Adrenal gland (tissue), 9 donors: ENCODE measurements at regions not wholly inside any gene's neighbourhood (a gene's known extent, or its start where the extent isn't known, plus 50 kb on each side); places are given as distances from the start of the nearest gene placed in this dataset.

Experiments
- DNase-seq, 7 donors: peaks; one replicate each; pipeline ENCODE4 v3.0.0-alpha.2; 2019 to 2020
- H3K27ac ChIP-seq, 5 donors: fragments of 200-600 bp; sonication (generic) in 4 of 5; 1 replicate in 3 of 5; 2 replicates in 2 of 5; pipeline versions ENCODE4 v1.5.1 to v1.8.0; 2016 to 2020; ENCODE audit warnings: mild to moderate bottlenecking in 1 of 5
- H3K27me3 ChIP-seq: fragments of 200-600 bp; 2 replicates; pipeline ENCODE4 v1.8.0; 2021
- H3K36me3 ChIP-seq, 2 donors: fragments of 200-600 bp; replicated peaks in 1 of 2; 1 replicate in 1 of 2; 2 replicates in 1 of 2; pipeline versions ENCODE4 v1.5.1 to v1.8.0; 2018 to 2022
- H3K4me1 ChIP-seq, 2 donors: fragments of 200-600 bp; replicated peaks in 1 of 2; 1 replicate in 1 of 2; 2 replicates in 1 of 2; pipeline versions ENCODE4 v1.5.1 to v1.8.0; 2018 to 2021
- H3K4me3 ChIP-seq, 4 donors: fragments of 200-600 bp; sonication (generic) in 3 of 4; one replicate each; pipeline ENCODE4 v1.5.1; 2016 to 2018
- H3K9me3 ChIP-seq, 3 donors: fragments of 200-600 bp; sonication (generic) in 1 of 3; replicated peaks in 1 of 3; 1 replicate in 2 of 3; 2 replicates in 1 of 3; pipeline versions ENCODE4 v1.5.1 to v1.8.0; 2016 to 2021
- CTCF ChIP-seq, 6 experiments: fragments of 450-650 bp in 4 of 6; fragments of 200-600 bp in 2 of 6; sonication (generic) in 1 of 6; IDR thresholded peaks; 1 replicate in 5 of 6; 2 replicates in 1 of 6; pipeline versions ENCODE4 v1.5.1 to v1.8.0; 2016 to 2021; ENCODE audit warnings: antibody characterized with exemption in 6 of 6, mild to moderate bottlenecking in 2 of 6, moderate library complexity in 1 of 6
- POLR2A ChIP-seq, 2 donors: fragments of 450-650 bp; IDR thresholded peaks; one replicate each; pipeline ENCODE4 v1.6.1; 2017; ENCODE audit warnings: antibody characterized with exemption in 2 of 2, mild to moderate bottlenecking in 2 of 2, moderate library complexity in 1 of 2
- WGBS, 4 donors: extraction: QIAGEN DNeasy Blood & Tissue Kit in 2 of 4; methylation state at CpG; one replicate each; pipeline versions ENCODE4 v1.1.5 to v1.1.7; 2013 to 2017; 5-methylcytosine and 5-hydroxymethylcytosine counted together
- intact Hi-C, 2 donors: fragments of 100-400 bp; cut with DNase I; formaldehyde crosslinking; loops; one replicate each; pipeline versions ENCODE4 v1.14.1 to v1.15.0; 2022 to 2023
- donor health status: healthy with polysubstance abuse.
- donor health status: Bipolar disorder and iron deficiency.
- donor health status: DM: yes; HTN: yes; CAD: no.
- donor health status: DM: no; HTN: no; CAD: no.
- donor health status: DM: no; HTN: no; CAD: no.

DNA sequence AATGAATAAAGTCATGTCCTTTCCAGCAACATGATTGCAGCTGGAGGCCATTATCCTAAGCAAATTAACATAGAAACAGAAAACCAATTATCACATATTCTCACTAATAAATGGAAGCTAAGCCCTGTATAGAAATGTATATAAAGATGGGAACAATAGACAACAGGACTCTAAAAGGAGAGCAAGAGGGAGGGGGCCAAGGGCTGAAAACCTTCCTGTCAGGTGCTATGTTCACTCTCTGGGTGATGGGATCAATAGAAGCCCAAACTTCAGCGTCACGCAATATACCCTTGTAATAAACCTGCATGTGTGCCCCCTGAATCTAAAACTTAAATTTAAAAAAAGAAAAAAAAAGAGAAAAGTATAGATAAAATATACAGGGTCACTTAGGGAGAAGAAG lies 163.7 kb upstream of the ACO1 start:
- TF ChIP-seq CTCF (IDR thresholded peaks at IDR 0.05) (no peak), POLR2A (IDR thresholded peaks at IDR 0.05) (no peak)
- H3K27me3 ChIP-seq = no peaks in the 10 kb centered on the region
- DNase-seq = no peak
- WGBS, 4 donors = 87 to 98% (median 92%) methylated on average over 2 of the region's 2 CpGs
- H3K36me3 ChIP-seq = no peaks in the 10 kb centered on the region
- no peaks in the 10 kb centered on the region for H3K9me3 ChIP-seq
- no peak overlapping the region for H3K4me3 ChIP-seq
- H3K4me1 ChIP-seq = no peaks in the 10 kb centered on the region
- H3K27ac ChIP-seq = no peak overlapping the region
- intact Hi-C loops = no loop called here

DNA sequence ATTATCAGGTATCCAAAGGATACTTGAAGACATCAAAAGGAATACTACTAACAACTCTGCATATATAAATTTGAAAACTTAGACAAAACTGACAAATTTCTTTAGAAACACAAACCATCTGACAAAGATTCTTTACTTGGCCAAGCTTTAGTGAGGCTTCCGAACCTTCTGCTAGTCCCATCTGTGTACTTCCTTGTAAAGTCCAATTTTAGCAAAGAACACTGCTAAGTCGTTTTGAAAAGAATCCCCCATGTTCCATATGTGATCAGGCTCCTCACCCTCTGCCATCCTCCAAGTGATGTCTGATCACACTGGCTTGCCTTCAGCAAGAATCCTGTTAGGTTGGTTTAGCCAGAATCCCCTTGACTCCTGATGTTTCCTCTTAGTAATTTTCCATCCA lies 150.0 kb upstream of the ACO1 start:
- Histone ChIP-seq H3K9me3 (no peaks in the 10 kb centered on the region), H3K4me3 (no peak overlapping the region), H3K27me3 (no peaks in the 10 kb centered on the region), H3K4me1 (no peaks in the 10 kb centered on the region), H3K27ac (no peak overlapping the region), H3K36me3 (no peaks in the 10 kb centered on the region)
- TF ChIP-seq POLR2A (IDR thresholded peaks at IDR 0.05) = no peak
- no peak for TF ChIP-seq CTCF (IDR thresholded peaks at IDR 0.05)
- no peak for DNase-seq
- 54 to 69% (median 60%) methylated on average over 2 of the region's 2 CpGs for WGBS, 4 donors
- intact Hi-C loops = no loop called here

GRCh38 chr9:32247168-32247567 lies 137.3 kb upstream of the ACO1 start:
- peak in 4 of 7 donors; percentile 15 to 47 (median 22) for DNase-seq
- H3K27ac ChIP-seq = no peak overlapping the region
- intact Hi-C loops = no loop called here
- H3K36me3 ChIP-seq = no peaks in the 10 kb centered on the region
- H3K4me1 ChIP-seq = peaks cover 0 to 4% of the 10 kb centered on the region in 2 donors
- no peak for TF ChIP-seq CTCF (IDR thresholded peaks at IDR 0.05)
- TF ChIP-seq POLR2A (IDR thresholded peaks at IDR 0.05) = no peak
- no peak overlapping the region for H3K4me3 ChIP-seq
- H3K9me3 ChIP-seq = no peaks in the 10 kb centered on the region
- 30 to 39% (median 31%) methylated on average over 3 of the region's 3 CpGs for WGBS, 4 donors
- no peaks in the 10 kb centered on the region for H3K27me3 ChIP-seq

- no peaks in the 10 kb centered on the region for H3K36me3 ChIP-seq
- H3K27ac ChIP-seq = no peak overlapping the region
- H3K4me3 ChIP-seq = no peak overlapping the region
- intact Hi-C loops = no loop called here
- no peaks in the 10 kb centered on the region for H3K27me3 ChIP-seq
- 80 to 90% (median 81%) methylated on average over 2 of the region's 2 CpGs for WGBS, 4 donors
- no peaks in the 10 kb centered on the region for H3K9me3 ChIP-seq
- TF ChIP-seq CTCF (IDR thresholded peaks at IDR 0.05) (no peak), POLR2A (IDR thresholded peaks at IDR 0.05) (no peak)
- peaks cover 0 to 4% of the 10 kb centered on the region in 2 donors for H3K4me1 ChIP-seq
- DNase-seq = no peak
Observed at GRCh38 chr9:32248189-32248712, 136.2 kb upstream of the ACO1 start.
